ENCODE measurements at regions not wholly inside any gene's neighbourhood (a gene's known extent, or its start where the extent isn't known, plus 50 kb on each side); places are given as distances from the start of the nearest gene placed in this dataset.
A peak's percentile ranks its signal among the peaks of the same experiment; 100 is the strongest.
"Not testable (repeated sequence)": the region's sequence is repeated elsewhere in the genome, so short reads cannot be mapped to it uniquely, and the experiment has no call there.

- intact Hi-C loops (cut with DNase I), result no loop called here
- peak; percentile 92 for ATAC-seq
- DNase-seq (ENCODE audit: missing footprints), result no peak
These were observed 136.7 kb downstream of the HFE start for GRCh38 chr6:26223650-26224546.

GRCh38 chr6:26224547-26224912 lies 137.3 kb downstream of the HFE start:
- ATAC-seq, result no peak
- intact Hi-C loops (cut with DNase I), result no loop called here
- DNase-seq (ENCODE audit: missing footprints), result no peak

DNA sequence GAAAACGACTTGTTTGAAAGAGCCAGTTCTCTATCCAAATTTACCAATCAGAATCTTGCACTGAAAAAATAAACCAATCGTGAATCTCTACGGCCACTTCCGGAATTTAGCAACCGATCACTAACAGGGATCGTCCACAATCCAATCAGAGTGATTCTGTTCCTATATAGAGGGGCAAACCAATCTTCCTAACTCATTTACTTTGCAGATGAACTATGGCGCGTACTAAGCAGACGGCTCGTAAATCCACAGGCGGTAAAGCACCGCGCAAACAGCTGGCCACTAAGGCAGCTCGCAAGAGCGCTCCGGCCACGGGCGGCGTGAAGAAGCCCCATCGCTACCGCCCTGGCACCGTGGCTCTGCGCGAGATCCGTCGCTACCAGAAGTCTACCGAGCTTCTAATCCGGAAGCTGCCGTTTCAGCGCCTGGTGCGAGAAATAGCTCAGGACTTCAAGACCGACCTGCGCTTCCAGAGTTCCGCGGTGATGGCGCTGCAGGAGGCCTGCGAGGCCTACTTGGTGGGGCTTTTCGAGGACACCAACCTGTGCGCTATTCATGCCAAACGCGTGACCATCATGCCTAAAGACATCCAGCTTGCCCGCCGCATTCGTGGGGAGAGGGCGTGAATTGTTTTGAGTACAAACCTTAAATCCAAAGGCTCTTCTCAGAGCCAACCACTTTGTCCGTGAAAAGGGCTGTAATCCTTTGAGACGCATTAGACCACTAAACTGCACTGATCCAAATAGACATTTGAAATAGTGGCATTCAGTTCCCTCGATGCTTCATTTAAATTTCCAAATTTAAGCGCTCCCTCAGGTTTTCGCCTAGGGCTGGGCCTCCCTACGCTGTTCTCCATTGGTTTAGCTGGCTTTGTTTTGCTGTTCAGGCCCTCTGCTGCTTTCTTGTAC lies 138.0 kb downstream of the HFE start:
- intact Hi-C loops (cut with DNase I), result no loop called here
- DNase-seq (ENCODE audit: missing footprints) (no peak), ATAC-seq (peak; percentile 41)

- no peak for DNase-seq (ENCODE audit: missing footprints)
- intact Hi-C loops (cut with DNase I), result no loop called here
- no peak for ATAC-seq
These were observed 138.8 kb downstream of the HFE start for GRCh38 chr6:26225848-26226578.

- intact Hi-C loops (cut with DNase I), result no loop called here
- DNase-seq (ENCODE audit: missing footprints) (no peak), ATAC-seq (no peak)
These were observed 138.4 kb upstream of the BTN3A2 start for GRCh38 chr6:26226579-26226967.

- ATAC-seq, result no peak
- intact Hi-C loops (cut with DNase I), result no loop called here
- no peak for DNase-seq (ENCODE audit: missing footprints)
These were observed 134.6 kb upstream of the BTN3A2 start for GRCh38 chr6:26230351-26230750.

- intact Hi-C loops (cut with DNase I), result no loop called here
- no peak for DNase-seq (ENCODE audit: missing footprints)
- ATAC-seq, result no peak
These were observed 133.9 kb upstream of the BTN3A2 start for GRCh38 chr6:26231006-26231587.

- intact Hi-C loops (cut with DNase I), result no loop called here
- no peak for DNase-seq (ENCODE audit: missing footprints)
- no peak for ATAC-seq
These were observed 132.6 kb upstream of the BTN3A2 start for GRCh38 chr6:26232306-26232939.

GRCh38 chr6:26232940-26233648 lies 131.9 kb upstream of the BTN3A2 start:
- intact Hi-C loops (cut with DNase I), result no loop called here
- DNase-seq (ENCODE audit: missing footprints), result no peak
- no peak for ATAC-seq

DNA sequence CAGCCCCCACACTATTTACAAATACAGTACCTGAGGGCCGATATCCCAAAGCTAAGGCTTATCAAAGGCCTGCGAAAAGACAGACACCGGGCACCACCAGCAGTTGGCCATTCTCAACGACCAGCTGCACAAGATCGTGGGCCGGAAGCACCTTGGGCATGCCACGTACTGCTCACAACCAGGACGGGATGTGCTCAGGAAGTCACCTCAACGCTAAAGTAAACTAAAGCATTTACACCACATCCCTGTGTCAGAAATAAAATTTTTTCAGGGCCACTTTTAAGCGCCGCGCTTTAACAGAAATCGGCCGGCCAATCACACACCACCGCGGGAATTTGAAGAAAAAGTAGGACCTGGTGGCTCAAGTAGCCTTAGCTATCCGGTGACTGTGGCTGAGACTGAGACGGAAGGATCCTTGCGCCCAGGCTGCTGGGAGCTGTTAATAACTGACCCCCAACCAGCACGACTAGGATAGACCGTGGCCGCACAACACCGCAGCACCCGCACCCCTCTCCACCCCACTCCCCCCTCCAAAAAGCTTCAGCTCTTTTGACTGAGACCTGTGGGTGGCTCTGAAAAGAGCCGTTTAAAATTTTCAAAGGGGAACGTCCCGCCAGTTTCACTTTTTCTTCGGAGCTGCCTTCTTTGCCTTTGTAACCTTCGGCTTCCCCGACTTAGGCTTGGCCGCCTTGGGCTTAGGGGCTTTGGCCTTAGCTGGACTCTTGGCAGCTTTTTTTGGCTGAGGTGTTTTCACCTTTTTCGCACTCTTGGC lies 131.2 kb upstream of the BTN3A2 start:
- DNase-seq (ENCODE audit: missing footprints) (peak; percentile 72), ATAC-seq (peak; percentile 54)
- intact Hi-C loops (cut with DNase I), result no loop called here

DNA sequence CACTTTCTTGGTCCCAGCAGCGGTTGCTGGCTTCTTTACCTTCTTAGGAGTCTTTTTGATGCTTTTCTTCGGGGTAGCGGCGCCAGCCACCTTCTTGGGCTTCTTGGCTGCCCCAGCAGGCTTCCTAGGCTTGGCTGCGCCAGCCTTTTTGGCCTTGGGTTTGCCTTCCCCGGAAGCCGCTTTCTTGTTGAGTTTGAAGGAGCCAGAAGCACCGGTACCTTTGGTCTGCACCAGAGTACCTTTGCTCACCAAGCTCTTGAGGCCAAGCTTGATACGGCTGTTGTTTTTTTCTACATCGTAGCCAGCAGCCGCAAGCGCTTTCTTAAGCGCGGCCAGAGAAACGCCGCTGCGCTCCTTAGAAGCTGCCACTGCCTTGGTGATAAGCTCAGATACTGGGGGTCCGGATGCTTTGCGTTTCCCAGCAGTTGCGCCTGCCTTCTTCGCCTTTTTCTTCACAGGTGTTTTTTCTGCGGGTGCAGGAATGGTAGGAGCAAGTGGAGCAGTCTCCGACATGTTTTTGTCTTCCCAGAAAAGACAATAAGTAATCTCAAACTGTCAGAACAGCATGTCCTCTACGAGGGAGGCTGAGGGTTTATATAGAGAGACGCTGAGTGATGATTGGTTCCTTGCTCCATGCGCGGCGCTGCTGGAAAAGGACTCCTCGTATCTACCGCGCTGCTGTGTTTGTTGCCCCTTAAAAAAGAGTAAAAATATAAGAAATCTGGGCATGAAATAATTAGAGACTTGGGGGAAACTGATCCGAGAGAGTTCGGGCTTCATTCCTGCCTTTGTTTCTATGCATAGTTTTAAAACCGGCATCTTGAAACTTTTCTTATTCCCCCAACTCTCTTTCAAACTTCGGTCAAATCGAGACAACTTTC lies 130.3 kb upstream of the BTN3A2 start:
- ATAC-seq, result peak; percentile 77
- intact Hi-C loops (cut with DNase I), result no loop called here
- DNase-seq (ENCODE audit: missing footprints), result peak; percentile 81

- intact Hi-C loops (cut with DNase I), result no loop called here
- ATAC-seq (no peak), DNase-seq (ENCODE audit: missing footprints) (no peak)
These were observed 129.7 kb upstream of the BTN3A2 start for GRCh38 chr6:26235302-26235670.

- intact Hi-C loops (cut with DNase I); DNase-seq (ENCODE audit: missing footprints); ATAC-seq: not testable (repeated sequence)
These were observed 125.6 kb upstream of the BTN3A2 start for GRCh38 chr6:26239415-26239814.

DNA sequence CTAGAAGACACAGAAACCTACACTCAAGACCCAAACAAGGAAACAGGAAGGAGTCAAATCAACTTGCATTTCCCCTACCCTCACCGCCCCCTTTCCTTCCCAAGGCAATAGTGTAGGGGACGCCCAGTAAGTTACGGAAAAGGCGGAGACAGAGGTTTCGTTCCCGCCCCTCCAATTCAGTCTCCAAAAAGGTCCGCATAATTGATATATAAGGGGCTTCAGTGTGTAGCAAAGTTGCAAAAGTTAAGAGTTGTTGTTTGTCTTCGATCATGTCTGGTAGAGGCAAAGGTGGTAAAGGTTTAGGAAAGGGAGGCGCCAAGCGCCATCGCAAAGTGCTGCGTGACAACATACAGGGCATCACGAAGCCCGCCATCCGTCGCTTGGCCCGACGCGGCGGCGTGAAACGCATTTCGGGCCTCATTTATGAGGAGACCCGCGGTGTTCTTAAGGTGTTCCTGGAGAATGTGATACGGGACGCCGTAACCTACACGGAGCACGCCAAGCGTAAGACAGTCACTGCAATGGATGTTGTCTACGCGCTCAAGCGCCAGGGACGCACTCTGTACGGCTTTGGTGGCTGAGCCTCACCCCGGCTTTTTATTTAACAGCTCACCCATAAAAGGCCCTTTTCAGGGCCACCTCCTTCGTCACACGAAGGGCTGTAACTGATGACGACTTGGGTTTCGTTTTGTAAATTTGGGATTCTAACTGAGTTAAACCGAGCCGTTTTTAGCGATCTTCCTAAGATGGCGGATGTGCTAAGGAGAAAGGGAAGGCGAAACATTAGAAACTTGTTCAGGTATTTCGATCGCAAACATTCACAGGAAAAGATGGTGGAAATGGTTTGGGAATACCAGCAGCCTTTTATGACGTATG lies 124.6 kb upstream of the BTN3A2 start:
- intact Hi-C loops (cut with DNase I), result no loop called here
- ATAC-seq (peak; percentile 68), DNase-seq (ENCODE audit: missing footprints) (peak; percentile 78)

Data from Right ventricle myocardium inferior (tissue), 1 donor.